Thoracic aorta (tissue), 2 donors: ENCODE measurements at regions not wholly inside any gene's neighbourhood (a gene's known extent, or its start where the extent isn't known, plus 50 kb on each side); places are given as distances from the start of the nearest gene placed in this dataset.
"Not testable (repeated sequence)": the region's sequence is repeated elsewhere in the genome, so short reads cannot be mapped to it uniquely, and the experiment has no call there.

Source experiments
- ATAC-seq: fragments of 150-250 bp; one replicate; pipeline ENCODE4 v1.8.0; 2017; ENCODE audit warnings: low read depth; ENCODE audit not compliant: insufficient number of reproducible peaks, low FRiP score
- DNase-seq: peaks from one replicate; pipeline ENCODE4 v3.0.0-alpha.2; 2020; ENCODE audit warnings: low spot score
- H3K27ac ChIP-seq, 2 donors: fragments of 200-600 bp; sonication (generic); 1 replicate in 1 of 2; 2 replicates in 1 of 2; pipeline ENCODE4 v1.5.1; 2016; ENCODE audit warnings: mild to moderate bottlenecking in 2 of 2, moderate library complexity in 2 of 2
- H3K27me3 ChIP-seq: fragments of 200-600 bp; sonication (generic); replicated peaks from 2 replicates; pipeline ENCODE4 v1.6.0; 2016; ENCODE audit warnings: mild to moderate bottlenecking; ENCODE audit not compliant: insufficient read depth
- H3K36me3 ChIP-seq: fragments of 200-600 bp; sonication (generic); one replicate; pipeline ENCODE4 v1.5.1; 2016
- H3K4me1 ChIP-seq, 2 donors: fragments of 200-600 bp; sonication (generic); 1 replicate in 1 of 2; 2 replicates in 1 of 2; pipeline versions ENCODE4 v1.5.1 to v1.6.0; 2016; ENCODE audit warnings: low read depth in 2 of 2, mild to moderate bottlenecking in 1 of 2; ENCODE audit not compliant: control insufficient read depth in 1 of 2
- H3K4me3 ChIP-seq: fragments of 200-600 bp; sonication (generic); 2 replicates; pipeline ENCODE4 v1.5.1; 2016; ENCODE audit warnings: mild to moderate bottlenecking
- H3K9me3 ChIP-seq: fragments of 200-600 bp; sonication (generic); 2 replicates; pipeline ENCODE4 v1.5.1; 2016
- CTCF ChIP-seq: fragments of 200-600 bp; sonication (generic); IDR thresholded peaks from one replicate; pipeline ENCODE4 v1.5.1; 2019; ENCODE audit warnings: antibody characterized with exemption

- Histone ChIP-seq H3K27ac (no peak overlapping the region), H3K4me1 (no peaks in the 10 kb centered on the region), H3K36me3 (no peaks in the 10 kb centered on the region), H3K4me3 (no peak overlapping the region), H3K9me3 (no peaks in the 10 kb centered on the region), H3K27me3 (no peaks in the 10 kb centered on the region)
- ATAC-seq (no peak), DNase-seq (no peak)
- no peak for TF ChIP-seq CTCF
These were observed 147.9 kb downstream of the OR4M2 start for GRCh38 chr15:22228101-22228762.

GRCh38 chr15:22229990-22230819 lies 149.9 kb downstream of the OR4M2 start:
- Histone ChIP-seq H3K4me1 (no peaks in the 10 kb centered on the region), H3K4me3 (no peak overlapping the region), H3K27me3 (no peaks in the 10 kb centered on the region), H3K9me3 (no peaks in the 10 kb centered on the region), H3K36me3 (no peaks in the 10 kb centered on the region), H3K27ac (no peak overlapping the region)
- DNase-seq (no peak), ATAC-seq (no peak)
- no peak for TF ChIP-seq CTCF

GRCh38 chr15:22231603-22232002 lies 151.3 kb downstream of the OR4M2 start:
- H3K27me3 ChIP-seq, result no peaks in the 10 kb centered on the region
- no peaks in the 10 kb centered on the region for H3K4me1 ChIP-seq
- no peak for DNase-seq
- H3K4me3 ChIP-seq, result no peak overlapping the region
- TF ChIP-seq CTCF, result no peak
- H3K27ac ChIP-seq, result no peak overlapping the region
- H3K36me3 ChIP-seq, result no peaks in the 10 kb centered on the region
- no peaks in the 10 kb centered on the region for H3K9me3 ChIP-seq
- no peak for ATAC-seq

GRCh38 chr15:22232675-22233074 lies 152.3 kb downstream of the OR4M2 start:
- no peaks in the 10 kb centered on the region for H3K27me3 ChIP-seq
- no peak for DNase-seq
- no peak for TF ChIP-seq CTCF
- no peak overlapping the region for H3K4me3 ChIP-seq
- no peaks in the 10 kb centered on the region for H3K4me1 ChIP-seq
- no peaks in the 10 kb centered on the region for H3K9me3 ChIP-seq
- no peak for ATAC-seq
- H3K27ac ChIP-seq, result no peak overlapping the region
- H3K36me3 ChIP-seq, result no peaks in the 10 kb centered on the region

GRCh38 chr15:22235261-22235930 lies 155.1 kb downstream of the OR4M2 start:
- not testable (repeated sequence) for H3K4me3 ChIP-seq, H3K27me3 ChIP-seq, H3K9me3 ChIP-seq, H3K27ac ChIP-seq, ATAC-seq, DNase-seq, H3K36me3 ChIP-seq, H3K4me1 ChIP-seq
